Muscle of arm (tissue), 1 donor: ENCODE measurements at regions not wholly inside any gene's neighbourhood (a gene's known extent, or its start where the extent isn't known, plus 50 kb on each side); places are given as distances from the start of the nearest gene placed in this dataset.
"Not testable (repeated sequence)": the region's sequence is repeated elsewhere in the genome, so short reads cannot be mapped to it uniquely, and the experiment has no call there.

Source experiments
- DNase-seq: peaks from one replicate; pipeline ENCODE4 v3.0.0-alpha.2; 2013

GRCh38 chr3:18190646-18191045, 234.5 kb downstream of the SATB1 start:
- no peak for DNase-seq

GRCh38 chr3:18189282-18190050, 235.7 kb downstream of the SATB1 start:
- DNase-seq: no peak

GRCh38 chr3:18188491-18188890, 236.6 kb downstream of the SATB1 start:
- DNase-seq: no peak

- DNase-seq: no peak
These were observed 239.5 kb downstream of the SATB1 start for GRCh38 chr3:18185624-18186023.

- not testable (repeated sequence) for DNase-seq
These were observed 242.2 kb downstream of the SATB1 start for GRCh38 chr3:18182923-18183322.

- no peak for DNase-seq
These were observed 245.6 kb downstream of the SATB1 start for GRCh38 chr3:18179521-18179920.

GRCh38 chr3:18177271-18177670, 247.9 kb downstream of the SATB1 start:
- DNase-seq: no peak

GRCh38 chr3:18173891-18174290, 251.2 kb downstream of the SATB1 start:
- not testable (repeated sequence) for DNase-seq

- no peak for DNase-seq
These were observed 265.5 kb downstream of the SATB1 start for GRCh38 chr3:18159681-18160080.

GRCh38 chr3:18153571-18154173, 271.5 kb downstream of the SATB1 start:
- DNase-seq: no peak

- no peak for DNase-seq
These were observed 273.9 kb downstream of the SATB1 start for GRCh38 chr3:18151199-18151598.

GRCh38 chr3:18149935-18150334, 275.2 kb downstream of the SATB1 start:
- DNase-seq: no peak

- no peak for DNase-seq
These were observed 275.8 kb downstream of the SATB1 start for GRCh38 chr3:18149386-18149785.

GRCh38 chr3:18144571-18144970, 280.6 kb downstream of the SATB1 start:
- DNase-seq: no peak

GRCh38 chr3:18143258-18143780, 281.8 kb downstream of the SATB1 start:
- no peak for DNase-seq

- no peak for DNase-seq
These were observed 287.2 kb downstream of the SATB1 start for GRCh38 chr3:18137958-18138357.

- DNase-seq: no peak
These were observed 289.9 kb downstream of the SATB1 start for GRCh38 chr3:18135060-18135814.

GRCh38 chr3:18134386-18135059, 290.6 kb downstream of the SATB1 start:
- no peak for DNase-seq

- no peak for DNase-seq
These were observed 292.1 kb downstream of the SATB1 start for GRCh38 chr3:18132991-18133390.

GRCh38 chr3:18127859-18128681, 297.1 kb downstream of the SATB1 start:
- DNase-seq: no peak
